ENCODE measurements at regions not wholly inside any gene's neighbourhood (a gene's known extent, or its start where the extent isn't known, plus 50 kb on each side); places are given as distances from the start of the nearest gene placed in this dataset.

GRCh38 chr5:156219483-156220005 lies 107.4 kb upstream of the SGCD start:
- in situ Hi-C loops (cut with HindIII; ENCODE audit: low pct_unique_long_range_greater_than_20kb, low sequenced_read_pairs) = no loop called here
- no peak overlapping the region for H3K27ac ChIP-seq (ENCODE audit: low read length)
- no TSS peak for BruUV-seq (replicated peaks)
- no peak overlapping the region for H3K4me3 ChIP-seq (ENCODE audit: low read depth in 2 of 2, low read length in 2 of 2)
- TF ChIP-seq TCF7L2 (IDR thresholded peaks at IDR 0.05; ENCODE audit: low read depth, low read length) (no peak), SIN3A (IDR thresholded peaks at IDR 0.05; ENCODE audit: borderline replicate concordance, insufficient read depth, low read depth, low read length) (no peak), REST (IDR thresholded peaks at IDR 0.05; ENCODE audit: insufficient read depth in 1 of 2, low read depth in 2 of 2, low read length in 1 of 2) (no peak), POLR2AphosphoS5 (IDR thresholded peaks at IDR 0.05; ENCODE audit: low read depth, low read length) (no peak), CTCF (IDR thresholded peaks at IDR 0.05) (no peak)
- no peaks in the 10 kb centered on the region for H3K9me3 ChIP-seq (ENCODE audit: control insufficient read depth, insufficient read depth, low read depth, low read length)
- no peaks in the 10 kb centered on the region for H3K36me3 ChIP-seq (ENCODE audit: control insufficient read depth, insufficient read depth, low read length)
- ATAC-seq = no peak
- ChIA-PET CTCF (no interaction called here), POLR2A (no interaction called here)
- no peaks in the 10 kb centered on the region for H3K4me1 ChIP-seq (ENCODE audit: control insufficient read depth, insufficient read depth, low read length)
- no peak for DNase-seq (ENCODE audit: low read depth, low spot score)
- intact Hi-C loops (cut with micrococcal nuclease; ENCODE audit: unreplicated experiment) = no loop called here
- H3K27me3 ChIP-seq (ENCODE audit: control insufficient read depth, insufficient read depth, low read length) = no peaks in the 10 kb centered on the region

- no TSS peak for BruUV-seq (replicated peaks)
- TF ChIP-seq CTCF (IDR thresholded peaks at IDR 0.05) = no peak
- no peak for TF ChIP-seq SIN3A (IDR thresholded peaks at IDR 0.05; ENCODE audit: borderline replicate concordance, insufficient read depth, low read depth, low read length)
- TF ChIP-seq POLR2AphosphoS5 (IDR thresholded peaks at IDR 0.05; ENCODE audit: low read depth, low read length) = no peak
- TF ChIP-seq TCF7L2 (IDR thresholded peaks at IDR 0.05; ENCODE audit: low read depth, low read length) = no peak
- TF ChIP-seq REST (IDR thresholded peaks at IDR 0.05; ENCODE audit: insufficient read depth in 1 of 2, low read depth in 2 of 2, low read length in 1 of 2) = no peak
- Histone ChIP-seq H3K4me3 (ENCODE audit: low read depth in 2 of 2, low read length in 2 of 2) (no peak overlapping the region), H3K27ac (ENCODE audit: low read length) (no peak overlapping the region), H3K9me3 (ENCODE audit: control insufficient read depth, insufficient read depth, low read depth, low read length) (no peaks in the 10 kb centered on the region), H3K36me3 (ENCODE audit: control insufficient read depth, insufficient read depth, low read length) (no peaks in the 10 kb centered on the region), H3K4me1 (ENCODE audit: control insufficient read depth, insufficient read depth, low read length) (no peaks in the 10 kb centered on the region), H3K27me3 (ENCODE audit: control insufficient read depth, insufficient read depth, low read length) (no peaks in the 10 kb centered on the region)
- DNase-seq (ENCODE audit: low read depth, low spot score) = no peak
- ChIA-PET CTCF (no interaction called here), POLR2A (no interaction called here)
- in situ Hi-C loops (cut with HindIII; ENCODE audit: low pct_unique_long_range_greater_than_20kb, low sequenced_read_pairs) (no loop called here), intact Hi-C loops (cut with micrococcal nuclease; ENCODE audit: unreplicated experiment) (no loop called here)
- ATAC-seq = no peak
Observed at GRCh38 chr5:156221816-156222215, 105.1 kb upstream of the SGCD start.
